NCI-H1694 treated with DMSO at 0.1 percent for 48 hours (cell line): ENCODE measurements at regions not wholly inside any gene's neighbourhood (a gene's known extent, or its start where the extent isn't known, plus 50 kb on each side); places are given as distances from the start of the nearest gene placed in this dataset.
"Not testable (repeated sequence)": the region's sequence is repeated elsewhere in the genome, so short reads cannot be mapped to it uniquely, and the experiment has no call there.

Source experiments
- DNase-seq: peaks from one replicate; lab custom pipeline; 2025; lab: John Stamatoyannopoulos, UW

DNA sequence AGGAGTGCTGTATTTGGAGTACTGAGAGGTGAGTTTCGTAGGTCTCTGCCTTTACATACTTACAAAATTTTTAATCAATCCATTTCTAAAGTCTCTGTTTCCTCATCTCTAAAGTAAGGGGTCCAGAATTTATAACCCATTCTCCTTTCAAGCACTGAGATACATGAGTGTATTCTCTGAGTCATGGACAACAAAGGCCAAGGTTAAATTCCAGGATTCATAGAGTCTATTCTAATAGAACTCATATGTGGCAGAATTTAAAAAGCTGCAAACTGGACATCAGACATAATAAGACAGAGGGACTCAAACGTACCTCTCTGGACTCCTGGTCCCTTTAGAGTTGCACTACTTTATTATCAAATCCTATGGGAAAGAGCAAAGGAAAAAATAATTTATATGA lies 112.5 kb upstream of the SLIT3 start:
- DNase-seq, result no peak

DNA sequence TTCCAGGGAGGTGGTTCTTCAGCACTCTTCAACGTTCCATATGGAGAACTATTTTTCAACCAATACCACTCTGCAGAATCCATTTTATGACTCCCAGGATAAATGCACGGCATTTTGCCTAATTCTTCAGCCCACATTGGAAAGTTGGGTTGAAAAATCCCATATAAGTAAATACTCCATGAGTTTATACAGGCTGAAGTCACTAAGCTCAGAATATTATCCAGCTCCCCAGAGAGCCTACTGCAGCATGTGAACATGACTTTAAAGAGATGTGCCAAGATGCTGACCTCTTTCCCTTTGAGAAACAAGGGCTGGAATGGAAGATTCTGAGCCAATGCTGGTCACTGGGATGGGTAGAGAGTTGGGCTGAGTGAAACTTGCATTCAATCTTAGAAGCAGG lies 111.9 kb upstream of the SLIT3 start:
- DNase-seq, result no peak

DNA sequence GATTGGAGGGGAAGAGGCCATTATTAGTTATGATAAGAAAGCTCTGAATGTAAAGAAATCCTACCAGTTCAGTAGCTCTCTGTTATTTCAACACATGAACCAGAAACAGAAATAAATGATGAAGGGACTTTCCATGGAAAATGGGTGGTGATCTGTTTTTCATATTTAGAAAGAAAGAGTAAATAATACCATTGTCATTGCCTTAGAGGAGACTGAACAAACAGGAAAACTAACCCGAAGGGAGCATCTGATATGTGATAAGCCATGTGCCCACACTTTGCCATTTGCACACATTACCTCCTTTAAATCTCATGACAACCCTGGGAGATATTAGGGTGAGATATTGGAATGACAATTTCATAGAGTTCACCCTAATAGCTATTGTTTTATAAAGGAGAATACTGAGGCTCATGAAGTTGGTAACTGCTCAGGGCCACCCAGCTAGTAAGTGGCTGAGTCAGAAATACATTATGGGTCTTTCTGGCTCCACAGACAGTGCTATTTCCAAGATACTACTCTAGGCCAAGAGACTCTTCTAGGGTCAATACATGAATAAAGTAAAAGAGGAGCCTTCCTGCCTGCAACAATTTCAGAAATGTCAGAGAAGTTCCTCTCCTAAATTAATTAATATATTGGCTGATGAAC lies 111.0 kb upstream of the SLIT3 start:
- DNase-seq, result no peak

DNA sequence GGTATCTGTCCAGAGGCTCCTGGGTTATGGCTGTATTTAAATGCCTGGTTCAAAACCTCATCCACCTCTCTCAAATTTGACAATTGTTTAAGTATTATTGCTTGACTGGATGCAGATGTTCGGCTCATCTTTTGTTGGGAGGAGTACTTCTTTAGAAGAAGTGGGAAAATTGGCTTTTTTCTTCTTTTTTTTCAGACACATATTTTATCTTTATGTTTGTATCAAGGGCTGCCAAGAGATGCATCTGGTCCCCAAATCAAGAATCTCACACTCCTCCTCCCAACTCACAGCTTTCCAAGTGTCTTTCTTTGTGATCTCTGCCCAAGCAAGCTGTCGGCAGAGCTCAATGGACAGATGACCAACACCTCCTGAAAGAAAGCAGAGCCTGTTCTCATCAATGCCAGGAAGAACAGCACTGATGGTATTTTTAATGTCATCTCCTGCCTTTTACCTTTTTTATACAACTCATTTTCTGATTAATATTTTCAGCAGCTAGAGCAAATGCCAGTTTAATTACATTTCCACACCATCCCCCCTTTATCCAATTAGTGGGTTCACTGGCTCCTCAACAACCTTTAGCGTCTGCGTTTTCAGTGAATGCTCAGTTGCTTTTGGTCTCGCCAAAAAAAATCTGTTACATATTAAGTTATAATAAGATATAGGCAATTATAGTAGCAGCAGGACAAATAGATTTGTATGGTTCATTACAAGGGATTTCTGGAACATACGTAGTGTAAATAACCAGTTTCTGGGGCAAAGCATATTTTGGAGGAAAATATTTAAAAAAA lies 110.3 kb upstream of the SLIT3 start:
- no peak for DNase-seq

DNA sequence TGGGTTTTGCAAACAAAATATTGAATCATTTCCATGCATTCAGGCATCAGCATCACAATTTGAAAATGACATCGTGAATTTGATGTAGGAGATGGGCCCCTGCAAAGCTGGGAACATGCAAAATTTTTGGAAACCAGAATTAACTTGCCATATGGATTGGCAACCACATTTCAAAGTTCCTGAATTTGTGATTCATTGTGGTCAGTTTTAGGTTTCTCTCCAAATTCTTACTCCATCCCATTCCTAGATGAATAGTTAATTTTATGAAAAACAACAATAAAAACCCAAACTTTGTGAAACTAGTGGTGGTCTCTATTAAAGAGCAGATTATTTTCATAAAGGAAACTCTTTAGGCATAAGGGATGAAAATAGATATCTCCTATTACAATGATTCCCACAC lies 107.8 kb upstream of the SLIT3 start:
- DNase-seq, result no peak

DNA sequence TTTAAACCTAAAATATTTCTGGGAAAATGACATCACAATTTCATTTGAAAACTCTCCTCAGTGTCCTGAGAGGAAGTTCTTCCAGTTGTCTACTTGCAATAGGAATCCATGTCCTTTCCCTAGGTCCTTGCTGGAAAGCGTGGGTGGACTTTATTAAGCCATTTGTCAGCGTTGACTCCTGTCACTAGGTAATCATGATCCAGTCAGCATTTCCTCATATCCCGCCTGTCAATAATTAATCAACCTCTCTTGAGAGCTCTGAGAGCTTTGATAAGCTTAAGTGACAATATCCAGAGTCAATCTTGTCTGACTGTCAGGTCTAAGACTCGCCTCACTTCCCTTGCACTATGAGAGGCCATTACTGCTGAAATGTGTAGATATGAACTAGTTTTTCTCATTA lies 107.2 kb upstream of the SLIT3 start:
- DNase-seq, result no peak

DNA sequence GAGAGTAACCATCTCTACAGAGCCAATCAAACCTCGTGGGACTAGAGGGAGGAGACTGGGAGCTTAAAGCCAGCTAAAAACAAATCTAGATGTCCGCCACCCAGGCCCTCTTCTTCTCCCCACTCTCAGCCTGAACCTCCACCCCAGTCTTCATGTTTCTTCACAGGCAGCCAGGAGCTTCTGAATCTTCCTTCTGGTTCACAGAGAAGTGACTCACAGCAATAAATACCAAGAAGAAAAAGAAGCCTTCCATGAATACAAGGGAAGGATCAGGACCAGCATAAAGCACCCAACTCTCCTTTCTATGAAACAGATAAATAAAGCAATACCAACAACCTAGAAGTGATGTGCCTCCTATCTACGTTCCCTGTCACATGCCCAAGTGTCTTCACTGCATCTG lies 103.3 kb upstream of the SLIT3 start:
- DNase-seq, result no peak

DNA sequence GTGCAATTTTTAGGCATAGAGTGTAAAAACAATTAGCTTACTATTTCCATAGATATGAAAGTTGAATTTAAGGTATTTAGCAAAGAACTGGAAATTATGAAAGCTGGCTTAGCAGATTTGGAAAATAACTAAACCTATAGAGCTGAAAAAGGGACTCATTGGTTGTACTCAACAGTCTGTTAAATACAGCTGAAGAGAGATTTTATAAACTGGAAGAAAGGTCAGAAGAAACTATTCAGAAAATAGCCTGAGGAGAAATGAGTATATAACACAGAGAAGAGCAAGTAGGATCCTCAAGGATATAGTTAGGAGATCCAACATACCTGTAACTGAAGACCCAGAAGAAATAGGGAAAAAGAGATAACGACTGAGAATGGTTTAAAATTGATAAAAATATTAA lies 97.6 kb upstream of the SLIT3 start:
- DNase-seq, result no peak

DNA sequence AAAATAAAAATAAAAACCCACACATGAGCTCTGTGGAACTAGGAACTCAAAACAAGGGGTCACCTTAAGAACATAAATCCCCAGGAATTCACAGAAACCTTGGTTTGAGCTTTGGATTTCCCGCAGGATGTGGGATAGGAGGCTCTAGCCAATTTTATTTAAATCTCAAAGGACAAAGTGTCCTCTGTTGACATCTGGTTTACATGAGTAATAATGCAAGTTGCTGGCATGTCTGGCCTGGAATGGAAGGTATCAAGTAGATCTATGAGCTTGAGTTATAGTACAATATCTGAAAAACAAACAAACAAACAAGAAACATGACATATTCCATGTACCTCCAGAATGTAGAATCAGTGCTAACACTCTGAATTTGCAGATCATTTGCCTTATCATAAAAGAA lies 94.2 kb upstream of the SLIT3 start:
- no peak for DNase-seq

DNA sequence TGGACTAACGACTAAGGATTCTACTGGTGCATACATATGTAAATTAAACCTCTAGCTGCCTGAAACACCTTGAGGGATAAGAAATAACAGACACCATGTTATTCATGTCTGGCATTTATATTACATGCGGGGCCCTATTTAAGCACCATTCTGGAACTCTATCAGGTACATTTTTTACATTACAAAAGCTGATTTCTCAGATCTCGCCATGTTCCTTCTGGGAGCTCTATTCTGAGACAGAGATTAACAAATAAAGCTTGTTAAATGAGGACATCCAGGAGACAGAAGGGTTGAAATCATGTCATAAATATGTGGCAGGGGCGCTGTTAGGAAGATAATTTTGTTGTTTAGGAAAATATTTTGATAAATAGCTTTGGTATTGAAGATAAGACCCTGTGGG lies 93.4 kb upstream of the SLIT3 start:
- no peak for DNase-seq

DNA sequence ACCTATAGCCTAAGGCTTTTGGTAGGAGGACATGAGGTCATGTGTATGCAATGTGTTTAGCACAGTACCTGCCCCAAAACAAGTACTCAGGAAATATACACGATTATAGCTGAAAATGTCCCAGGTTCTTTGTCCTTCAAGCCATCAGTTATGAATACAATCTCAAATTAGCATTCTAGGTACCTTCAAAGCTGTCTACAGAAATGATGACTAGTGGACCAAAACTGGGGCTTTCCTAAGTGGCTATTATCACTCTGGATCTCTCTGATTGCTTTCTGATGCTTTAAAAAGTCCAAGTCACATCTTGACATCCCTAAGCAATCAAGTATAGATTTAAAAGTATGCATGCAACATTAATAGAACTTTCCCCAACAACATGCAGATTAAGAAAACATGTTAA lies 93.0 kb upstream of the SLIT3 start:
- DNase-seq, result no peak

DNA sequence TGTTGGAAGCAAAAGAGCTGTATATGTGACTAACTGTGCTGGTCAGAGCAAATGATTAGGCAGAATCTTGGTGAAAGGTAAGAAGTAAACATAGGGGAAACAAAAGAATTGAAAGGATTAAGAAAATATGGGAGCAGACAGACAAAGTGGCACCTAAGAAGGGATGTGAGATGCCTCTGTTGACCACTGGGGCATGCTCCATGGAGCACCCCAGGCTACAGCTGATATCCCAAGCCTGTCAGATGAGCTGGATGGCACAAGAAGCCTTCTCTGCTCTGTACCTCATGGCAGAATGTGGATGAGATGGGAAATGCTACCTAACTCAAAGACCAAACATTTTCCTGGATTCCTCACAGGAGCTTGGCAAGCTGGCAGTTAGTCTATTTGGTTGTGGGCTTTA lies 89.3 kb upstream of the SLIT3 start:
- DNase-seq, result no peak

DNA sequence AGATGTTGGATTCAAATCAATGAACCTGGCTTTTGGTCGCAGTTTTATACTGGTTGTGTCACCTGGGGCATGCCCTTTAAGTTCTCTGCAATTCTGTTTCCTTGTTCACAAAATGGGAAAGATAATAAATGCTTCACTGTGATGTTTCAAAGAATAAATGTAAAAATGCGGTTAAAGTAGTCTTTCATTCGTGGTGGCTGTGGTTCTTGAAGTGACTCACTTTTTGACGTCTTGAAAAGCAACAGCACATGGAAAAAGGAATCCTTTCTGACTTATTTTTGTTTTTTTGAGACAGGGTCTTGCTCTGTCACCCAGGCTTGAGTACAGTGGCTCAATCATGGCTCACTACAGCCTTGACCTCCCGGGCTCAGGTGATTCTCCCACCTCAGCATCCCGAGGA lies 88.4 kb upstream of the SLIT3 start:
- no peak for DNase-seq

DNA sequence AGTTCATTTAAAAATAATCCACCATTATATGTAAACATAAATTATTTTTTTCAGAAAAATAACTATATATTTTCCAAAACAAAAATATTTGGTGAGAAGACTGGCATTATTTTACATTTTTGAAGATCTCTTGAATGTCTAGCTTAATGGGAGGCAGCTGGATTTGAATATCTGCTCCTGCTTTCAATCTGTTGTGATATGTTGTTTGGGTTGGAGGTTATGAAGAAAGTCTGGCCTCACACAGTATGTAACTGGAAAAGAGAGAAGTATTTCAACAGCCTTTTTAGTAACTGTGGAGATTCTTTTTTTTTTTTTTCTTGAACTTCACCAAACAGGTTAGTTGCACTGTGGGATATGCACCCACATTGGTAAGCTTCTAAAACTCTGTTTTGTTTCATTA lies 84.7 kb upstream of the SLIT3 start:
- no peak for DNase-seq

DNA sequence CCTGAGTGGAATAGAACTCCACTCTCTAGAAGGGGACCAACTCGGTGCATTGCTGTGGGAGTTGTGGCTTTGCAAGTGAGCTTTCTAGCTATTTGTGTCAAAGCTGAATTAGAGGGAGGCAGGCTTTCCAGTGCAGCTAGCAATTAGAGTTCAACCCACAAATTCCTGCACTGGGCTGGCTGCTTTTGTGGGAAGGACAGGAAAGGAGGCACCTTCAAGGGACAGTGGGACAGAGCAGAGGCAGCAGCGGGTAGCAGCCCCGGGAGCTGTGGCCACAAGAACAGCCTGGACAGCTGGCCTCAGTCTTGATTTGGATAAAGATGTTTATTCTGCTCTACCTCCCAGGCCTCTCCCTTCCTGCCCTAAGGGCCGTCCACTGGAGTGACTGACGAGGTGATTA lies 83.7 kb upstream of the SLIT3 start:
- DNase-seq, result no peak

DNA sequence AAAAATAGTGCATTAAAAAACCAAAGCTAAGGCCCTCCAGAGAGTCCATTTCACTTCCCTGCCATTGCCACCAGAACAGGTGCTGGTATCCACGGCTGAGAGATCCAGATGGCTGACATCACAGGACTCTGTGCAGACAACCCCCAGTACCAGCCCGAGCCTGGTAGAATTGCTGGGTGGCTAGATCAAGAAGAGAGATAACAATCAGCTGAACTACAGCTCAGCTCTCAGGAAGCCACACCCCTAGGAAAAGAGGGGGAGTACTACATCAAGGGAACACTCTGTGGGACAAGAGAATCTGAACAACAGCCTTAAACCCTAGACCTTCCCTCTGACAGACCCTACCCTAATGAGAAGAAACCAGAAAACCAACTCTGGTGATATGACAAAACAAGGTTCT lies 73.8 kb upstream of the SLIT3 start:
- no peak for DNase-seq

DNA sequence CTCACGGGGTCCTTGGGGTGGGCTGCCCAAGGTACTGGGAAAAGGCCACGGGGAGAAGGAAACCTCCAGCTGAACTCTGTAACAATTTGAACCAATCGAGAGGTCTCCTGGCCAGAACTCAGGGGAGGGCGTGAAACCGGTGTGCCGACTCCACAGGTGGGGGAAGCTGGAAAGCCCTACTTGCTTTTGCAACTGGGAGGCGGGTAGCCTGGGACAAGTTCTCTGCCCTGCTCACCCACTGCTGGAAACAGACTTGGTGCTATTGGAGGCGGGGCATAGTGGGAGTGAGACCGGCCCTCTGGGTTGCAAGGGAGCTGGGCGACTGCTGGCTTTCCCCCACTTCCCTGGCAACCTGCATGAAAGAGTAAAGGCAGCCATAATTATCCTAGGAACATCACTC lies 73.2 kb upstream of the SLIT3 start:
- DNase-seq, result no peak

DNA sequence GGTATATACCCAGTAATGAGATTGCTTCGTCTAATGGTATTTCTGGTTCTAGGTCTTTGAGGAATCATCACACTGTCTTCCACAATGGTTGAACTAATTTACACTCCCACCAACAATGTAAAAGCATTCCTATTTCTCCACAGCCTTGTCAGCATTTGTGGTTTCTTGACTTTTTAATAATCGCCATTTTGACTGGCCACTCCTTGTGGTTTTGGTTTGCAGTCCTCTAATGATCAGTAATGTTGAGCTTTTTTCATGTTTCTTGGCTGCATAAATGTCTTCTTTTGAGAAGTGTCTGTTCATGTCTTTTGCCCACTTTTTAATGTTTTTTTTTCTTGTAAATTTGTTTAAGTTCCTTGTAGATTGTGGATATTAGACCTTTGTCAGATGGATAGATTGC lies 70.9 kb upstream of the SLIT3 start:
- not testable (repeated sequence) for DNase-seq

DNA sequence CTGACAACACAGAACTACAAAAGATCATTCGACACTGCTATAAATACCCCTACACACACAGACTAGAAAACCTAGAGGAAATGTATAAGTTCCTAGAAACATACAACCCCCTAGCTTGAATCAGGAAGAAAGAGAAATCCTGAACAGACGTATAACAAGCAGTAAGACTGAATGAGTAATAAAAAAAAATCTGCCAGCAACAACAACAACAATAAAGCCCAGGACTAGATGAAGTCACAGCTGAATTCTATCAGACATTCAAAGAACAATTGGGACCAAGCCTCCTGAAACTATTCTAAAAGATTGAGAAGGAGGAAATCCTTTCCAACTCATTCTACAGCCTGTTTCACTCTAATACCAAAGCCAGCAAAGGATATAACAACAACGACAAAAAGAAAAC lies 68.2 kb upstream of the SLIT3 start:
- DNase-seq, result no peak

DNA sequence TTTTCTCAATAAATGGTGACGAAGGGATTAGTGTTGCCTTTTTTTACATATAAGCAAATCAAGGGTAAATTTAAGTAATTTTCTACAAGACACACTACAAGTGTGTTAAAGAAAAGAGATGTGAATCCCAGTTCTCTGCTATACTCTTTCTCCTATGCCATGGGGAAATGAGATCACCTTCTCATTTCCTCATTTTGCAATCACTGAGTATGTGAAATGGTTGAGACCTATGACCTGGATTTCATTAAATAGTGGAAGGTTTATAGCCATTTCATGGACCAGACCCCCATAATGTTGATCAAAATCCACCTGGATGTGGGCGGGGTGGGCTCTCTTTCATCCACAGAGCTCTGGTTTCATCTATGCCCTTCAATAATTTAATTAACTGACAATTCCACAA lies 66.9 kb upstream of the SLIT3 start:
- DNase-seq, result no peak

DNA sequence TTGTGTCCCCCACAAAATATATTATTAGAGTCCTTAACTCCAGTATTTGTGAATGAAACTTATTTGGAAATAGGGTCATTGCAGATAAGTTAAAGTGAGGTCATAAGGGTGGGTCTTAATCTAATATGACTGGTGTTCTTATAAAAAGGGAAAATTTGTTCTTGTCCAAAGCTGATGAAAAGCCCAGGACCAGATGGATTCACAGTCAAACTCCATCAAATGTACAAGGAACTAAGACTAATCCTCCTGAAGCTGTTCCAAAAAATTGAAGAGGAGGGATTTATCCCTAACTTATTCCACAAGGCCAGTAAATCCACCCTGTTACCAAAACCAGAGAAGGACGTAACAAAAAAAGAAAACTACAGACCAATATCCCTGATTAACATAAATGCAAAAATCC lies 56.4 kb upstream of the SLIT3 start:
- DNase-seq, result no peak

DNA sequence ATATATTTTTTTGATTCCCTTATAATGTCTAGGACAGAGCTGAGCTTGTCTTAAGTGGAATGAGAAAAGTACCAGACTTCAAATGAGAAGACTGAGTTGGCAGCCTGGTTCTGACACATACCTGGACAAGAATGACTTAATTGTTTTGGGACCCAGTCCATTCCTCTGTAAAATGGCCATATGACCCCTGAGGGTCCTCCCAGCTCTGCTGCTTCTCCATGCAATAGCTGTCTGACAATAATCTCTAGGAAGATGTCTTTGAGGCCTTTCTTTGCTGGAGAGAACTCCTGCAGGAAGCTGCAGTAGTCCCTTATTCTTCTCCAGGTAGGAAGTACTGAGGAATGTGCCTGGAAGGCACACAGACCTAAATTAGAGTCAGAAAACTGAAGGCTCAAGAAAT lies 55.9 kb upstream of the SLIT3 start:
- DNase-seq, result no peak

DNA sequence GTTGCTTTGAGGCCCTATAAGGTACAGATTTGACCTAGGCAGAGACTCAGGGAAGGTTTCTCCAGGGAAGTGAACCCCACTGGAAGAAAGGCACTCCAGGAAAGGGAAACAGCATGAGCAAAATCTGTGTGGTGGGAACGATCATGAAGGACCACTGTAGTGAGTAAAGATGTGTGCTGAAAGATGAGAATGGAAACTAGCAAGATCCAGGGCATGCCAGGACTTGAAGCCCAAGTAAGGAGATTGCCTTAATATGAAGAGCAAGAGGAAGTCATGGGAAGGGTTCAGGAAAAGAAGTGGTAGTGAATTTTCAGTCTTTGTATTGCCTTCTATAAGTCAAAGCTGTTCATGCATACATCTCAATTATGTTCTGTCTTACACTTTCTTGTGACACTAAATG lies 55.2 kb upstream of the SLIT3 start:
- no peak for DNase-seq

DNA sequence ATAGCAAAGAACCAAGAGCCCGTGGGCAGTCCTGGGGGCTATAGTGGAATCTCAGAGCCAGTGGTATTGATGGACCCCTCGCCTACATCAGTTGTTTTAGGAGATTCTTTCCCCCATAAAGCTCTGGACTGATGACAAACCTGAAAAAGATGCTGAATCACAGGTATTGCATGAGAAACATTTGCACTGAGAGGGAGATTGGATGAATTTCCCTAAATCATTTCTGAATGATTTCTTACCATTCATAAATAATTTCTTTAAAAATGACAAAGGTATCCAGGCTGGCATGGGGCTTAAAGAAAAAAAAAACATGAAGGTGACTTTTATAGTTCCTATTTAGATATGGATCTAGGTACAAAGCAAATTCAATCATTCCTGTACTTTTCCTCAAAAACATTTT lies 54.0 kb upstream of the SLIT3 start:
- DNase-seq, result no peak
